ENCODE measurements at regions not wholly inside any gene's neighbourhood (a gene's known extent, or its start where the extent isn't known, plus 50 kb on each side); places are given as distances from the start of the nearest gene placed in this dataset.

DNA sequence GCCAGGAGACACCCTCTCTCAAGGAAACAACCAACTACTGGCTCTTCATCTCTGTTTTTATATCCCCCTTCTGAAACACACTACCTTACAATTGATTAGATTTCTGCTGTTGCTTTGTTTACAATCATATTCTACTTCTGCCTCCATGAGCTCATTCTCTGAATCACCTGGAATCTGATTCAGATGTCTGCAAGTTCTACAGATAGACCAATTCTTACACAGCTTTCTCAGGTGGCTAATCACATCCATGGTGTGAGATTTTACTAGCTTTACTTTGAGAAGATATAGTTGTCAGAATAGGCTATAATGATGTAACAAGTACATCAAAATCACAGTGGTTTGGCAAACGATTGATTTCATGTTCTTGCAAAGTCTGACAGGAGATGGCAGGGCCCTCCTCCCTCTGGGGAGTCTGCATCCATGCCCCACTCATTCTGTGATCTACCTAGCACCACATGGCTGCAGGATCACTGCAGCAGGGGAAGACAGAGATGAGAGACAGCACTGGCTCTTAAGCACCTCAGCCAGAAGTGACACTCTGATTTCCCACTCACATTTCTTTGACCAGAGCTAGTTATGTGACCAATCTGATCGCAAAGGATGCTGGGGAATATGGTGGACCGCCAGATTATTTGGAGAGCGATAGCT, 243.7 kb downstream of the FOXO1 start:
- no peak for FAIRE-seq
- no peak for DNase-seq (ENCODE audit: extremely low read depth in 1 of 4, low spot score in 3 of 4)
- no peak for ATAC-seq
- no peak overlapping the region for H3K27ac ChIP-seq (ENCODE audit: extremely low read depth, low read depth, low read length)
- no peak overlapping the region for H3K4me3 ChIP-seq
- no peak overlapping the region for H3K4me2 ChIP-seq (ENCODE audit: insufficient read depth, low read length)
- no TSS peak for BruUV-seq (replicated peaks)
- no peaks in the 10 kb centered on the region for H3K79me2 ChIP-seq (ENCODE audit: control insufficient read depth, insufficient read depth, low read length)
- H3K36me3 ChIP-seq (ENCODE audit: control insufficient read depth, insufficient read depth, low read length): no peaks in the 10 kb centered on the region
- no peak overlapping the region for H3K9ac ChIP-seq (ENCODE audit: insufficient read depth in 1 of 2, low read depth in 2 of 2, low read length in 2 of 2)
- in situ Hi-C loops (cut with MboI): no loop called here
- ChIA-PET CTCF (ENCODE audit: low intra/inter-chr PET ratio) (no interaction called here), POLR2A (interaction anchor here (0.8 kb wide), 1 partner anchor 97 kb away, joined by 4 read pairs; no protein-coding TSS in a partner anchor)
- 0% methylated on average over 4 of the region's 4 CpGs for WGBS (ENCODE audit: insufficient coverage, low coverage, missing lambda C conversion rate)
- H2AFZ ChIP-seq (ENCODE audit: low read depth, low read length): no peak overlapping the region
- H3K9me1 ChIP-seq (ENCODE audit: control insufficient read depth, insufficient read depth, low read length): no peaks in the 10 kb centered on the region
- no peaks in the 10 kb centered on the region for H3K27me3 ChIP-seq (ENCODE audit: control insufficient read depth in 2 of 2, insufficient read depth in 2 of 2, low read length in 2 of 2)
- H3K4me1 ChIP-seq (replicated peaks in 1 of 2; ENCODE audit: control insufficient read depth in 2 of 2, insufficient read depth in 2 of 2, low read length in 2 of 2): no peaks in the 10 kb centered on the region
- intact Hi-C loops (cut with micrococcal nuclease): no loop called here
- no peaks in the 10 kb centered on the region for H3K9me3 ChIP-seq (replicated peaks; ENCODE audit: control insufficient read depth, insufficient read depth, low read depth, low read length)
- H4K20me1 ChIP-seq (replicated peaks; ENCODE audit: control insufficient read depth, insufficient read depth, low read length): no peaks in the 10 kb centered on the region
- TF ChIP-seq NFE2 (IDR thresholded peaks at IDR 0.05; ENCODE audit: low read depth): no peak
- TF ChIP-seq, protein P1, sequence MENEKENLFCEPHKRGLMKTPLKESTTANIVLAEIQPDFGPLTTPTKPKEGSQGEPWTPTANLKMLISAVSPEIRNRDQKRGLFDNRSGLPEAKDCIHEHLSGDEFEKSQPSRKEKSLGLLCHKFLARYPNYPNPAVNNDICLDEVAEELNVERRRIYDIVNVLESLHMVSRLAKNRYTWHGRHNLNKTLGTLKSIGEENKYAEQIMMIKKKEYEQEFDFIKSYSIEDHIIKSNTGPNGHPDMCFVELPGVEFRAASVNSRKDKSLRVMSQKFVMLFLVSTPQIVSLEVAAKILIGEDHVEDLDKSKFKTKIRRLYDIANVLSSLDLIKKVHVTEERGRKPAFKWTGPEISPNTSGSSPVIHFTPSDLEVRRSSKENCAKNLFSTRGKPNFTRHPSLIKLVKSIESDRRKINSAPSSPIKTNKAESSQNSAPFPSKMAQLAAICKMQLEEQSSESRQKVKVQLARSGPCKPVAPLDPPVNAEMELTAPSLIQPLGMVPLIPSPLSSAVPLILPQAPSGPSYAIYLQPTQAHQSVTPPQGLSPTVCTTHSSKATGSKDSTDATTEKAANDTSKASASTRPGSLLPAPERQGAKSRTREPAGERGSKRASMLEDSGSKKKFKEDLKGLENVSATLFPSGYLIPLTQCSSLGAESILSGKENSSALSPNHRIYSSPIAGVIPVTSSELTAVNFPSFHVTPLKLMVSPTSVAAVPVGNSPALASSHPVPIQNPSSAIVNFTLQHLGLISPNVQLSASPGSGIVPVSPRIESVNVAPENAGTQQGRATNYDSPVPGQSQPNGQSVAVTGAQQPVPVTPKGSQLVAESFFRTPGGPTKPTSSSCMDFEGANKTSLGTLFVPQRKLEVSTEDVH (IDR thresholded peaks at IDR 0.05; ENCODE audit: low read depth, partially characterized antibody): no peak
- TF ChIP-seq, protein P2, sequence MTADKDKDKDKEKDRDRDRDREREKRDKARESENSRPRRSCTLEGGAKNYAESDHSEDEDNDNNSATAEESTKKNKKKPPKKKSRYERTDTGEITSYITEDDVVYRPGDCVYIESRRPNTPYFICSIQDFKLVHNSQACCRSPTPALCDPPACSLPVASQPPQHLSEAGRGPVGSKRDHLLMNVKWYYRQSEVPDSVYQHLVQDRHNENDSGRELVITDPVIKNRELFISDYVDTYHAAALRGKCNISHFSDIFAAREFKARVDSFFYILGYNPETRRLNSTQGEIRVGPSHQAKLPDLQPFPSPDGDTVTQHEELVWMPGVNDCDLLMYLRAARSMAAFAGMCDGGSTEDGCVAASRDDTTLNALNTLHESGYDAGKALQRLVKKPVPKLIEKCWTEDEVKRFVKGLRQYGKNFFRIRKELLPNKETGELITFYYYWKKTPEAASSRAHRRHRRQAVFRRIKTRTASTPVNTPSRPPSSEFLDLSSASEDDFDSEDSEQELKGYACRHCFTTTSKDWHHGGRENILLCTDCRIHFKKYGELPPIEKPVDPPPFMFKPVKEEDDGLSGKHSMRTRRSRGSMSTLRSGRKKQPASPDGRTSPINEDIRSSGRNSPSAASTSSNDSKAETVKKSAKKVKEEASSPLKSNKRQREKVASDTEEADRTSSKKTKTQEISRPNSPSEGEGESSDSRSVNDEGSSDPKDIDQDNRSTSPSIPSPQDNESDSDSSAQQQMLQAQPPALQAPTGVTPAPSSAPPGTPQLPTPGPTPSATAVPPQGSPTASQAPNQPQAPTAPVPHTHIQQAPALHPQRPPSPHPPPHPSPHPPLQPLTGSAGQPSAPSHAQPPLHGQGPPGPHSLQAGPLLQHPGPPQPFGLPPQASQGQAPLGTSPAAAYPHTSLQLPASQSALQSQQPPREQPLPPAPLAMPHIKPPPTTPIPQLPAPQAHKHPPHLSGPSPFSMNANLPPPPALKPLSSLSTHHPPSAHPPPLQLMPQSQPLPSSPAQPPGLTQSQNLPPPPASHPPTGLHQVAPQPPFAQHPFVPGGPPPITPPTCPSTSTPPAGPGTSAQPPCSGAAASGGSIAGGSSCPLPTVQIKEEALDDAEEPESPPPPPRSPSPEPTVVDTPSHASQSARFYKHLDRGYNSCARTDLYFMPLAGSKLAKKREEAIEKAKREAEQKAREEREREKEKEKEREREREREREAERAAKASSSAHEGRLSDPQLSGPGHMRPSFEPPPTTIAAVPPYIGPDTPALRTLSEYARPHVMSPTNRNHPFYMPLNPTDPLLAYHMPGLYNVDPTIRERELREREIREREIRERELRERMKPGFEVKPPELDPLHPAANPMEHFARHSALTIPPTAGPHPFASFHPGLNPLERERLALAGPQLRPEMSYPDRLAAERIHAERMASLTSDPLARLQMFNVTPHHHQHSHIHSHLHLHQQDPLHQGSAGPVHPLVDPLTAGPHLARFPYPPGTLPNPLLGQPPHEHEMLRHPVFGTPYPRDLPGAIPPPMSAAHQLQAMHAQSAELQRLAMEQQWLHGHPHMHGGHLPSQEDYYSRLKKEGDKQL (CRISPR knock-in tag; IDR thresholded peaks at IDR 0.05; ENCODE audit: borderline replicate concordance): no peak
- no peak for TF ChIP-seq SAP30 (IDR thresholded peaks at IDR 0.05; ENCODE audit: borderline replicate concordance, insufficient read depth, low read depth, low read length, poor library complexity, severe bottlenecking)
- TF ChIP-seq ZNF699 (CRISPR knock-in tag; IDR thresholded peaks at IDR 0.05; ENCODE audit: insufficient replicate concordance): no peak
- TF ChIP-seq ZNF174 (CRISPR knock-in tag; IDR thresholded peaks at IDR 0.05): no peak
- TF ChIP-seq OTX1 (CRISPR knock-in tag; IDR thresholded peaks at IDR 0.05): no peak
- no peak for TF ChIP-seq TAF1 (IDR thresholded peaks at IDR 0.05; ENCODE audit: control insufficient read depth, extremely low read depth, insufficient read depth, low read length, severe bottlenecking)
- no peak for TF ChIP-seq NFATC3 (IDR thresholded peaks at IDR 0.05)
- no peak for TF ChIP-seq PTTG1 (tag; IDR thresholded peaks at IDR 0.05; ENCODE audit: low read depth)
- no peak for TF ChIP-seq FOXK2 (conservative IDR thresholded peaks at IDR 0.05 in 1 of 2, IDR thresholded peaks at IDR 0.05 in 1 of 2; ENCODE audit: low read depth in 2 of 2)
- no peak for TF ChIP-seq RCOR1 (IDR thresholded peaks at IDR 0.05; ENCODE audit: borderline replicate concordance in 1 of 2, low read depth in 2 of 2, low read length in 2 of 2)
- no peak for TF ChIP-seq SMAD1 (IDR thresholded peaks at IDR 0.05; ENCODE audit: low read depth, low read length, partially characterized antibody)
